DMS153 (cell line): ENCODE measurements at regions not wholly inside any gene's neighbourhood (a gene's known extent, or its start where the extent isn't known, plus 50 kb on each side); places are given as distances from the start of the nearest gene placed in this dataset.
"Not testable (repeated sequence)": the region's sequence is repeated elsewhere in the genome, so short reads cannot be mapped to it uniquely, and the experiment has no call there.

Experiments used
- DNase-seq: peaks from one replicate; lab custom pipeline; 2025; lab: John Stamatoyannopoulos, UW

DNA sequence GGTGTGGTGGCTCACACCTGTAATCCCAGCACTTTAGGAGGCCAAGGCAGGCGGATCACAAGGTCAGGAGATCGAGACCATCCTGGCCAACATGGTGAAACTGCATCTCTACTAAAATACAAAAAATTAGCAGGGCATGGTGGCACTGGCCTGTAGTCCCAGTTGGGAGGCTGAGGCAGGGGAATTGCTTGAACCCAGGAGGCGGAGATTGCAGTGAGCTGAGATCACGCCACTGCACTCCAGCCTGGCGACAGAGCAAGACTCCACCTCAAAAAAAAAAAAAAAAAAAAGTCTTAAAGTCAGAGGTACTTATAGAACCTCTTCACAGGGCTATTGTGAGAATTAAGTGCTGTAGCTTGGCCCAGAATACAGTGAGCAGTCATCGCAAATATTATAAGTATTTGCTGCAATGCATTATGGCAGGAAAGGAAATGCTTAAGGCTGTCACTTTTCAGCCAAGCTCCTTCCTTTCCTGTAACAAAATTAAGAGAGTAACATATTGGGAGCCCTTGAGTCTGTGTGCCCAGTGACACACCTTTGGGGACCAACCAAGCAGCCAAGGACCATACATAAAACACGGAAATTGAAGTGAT lies 110.9 kb upstream of the HAND1 start:
- not testable (repeated sequence) for DNase-seq

DNA sequence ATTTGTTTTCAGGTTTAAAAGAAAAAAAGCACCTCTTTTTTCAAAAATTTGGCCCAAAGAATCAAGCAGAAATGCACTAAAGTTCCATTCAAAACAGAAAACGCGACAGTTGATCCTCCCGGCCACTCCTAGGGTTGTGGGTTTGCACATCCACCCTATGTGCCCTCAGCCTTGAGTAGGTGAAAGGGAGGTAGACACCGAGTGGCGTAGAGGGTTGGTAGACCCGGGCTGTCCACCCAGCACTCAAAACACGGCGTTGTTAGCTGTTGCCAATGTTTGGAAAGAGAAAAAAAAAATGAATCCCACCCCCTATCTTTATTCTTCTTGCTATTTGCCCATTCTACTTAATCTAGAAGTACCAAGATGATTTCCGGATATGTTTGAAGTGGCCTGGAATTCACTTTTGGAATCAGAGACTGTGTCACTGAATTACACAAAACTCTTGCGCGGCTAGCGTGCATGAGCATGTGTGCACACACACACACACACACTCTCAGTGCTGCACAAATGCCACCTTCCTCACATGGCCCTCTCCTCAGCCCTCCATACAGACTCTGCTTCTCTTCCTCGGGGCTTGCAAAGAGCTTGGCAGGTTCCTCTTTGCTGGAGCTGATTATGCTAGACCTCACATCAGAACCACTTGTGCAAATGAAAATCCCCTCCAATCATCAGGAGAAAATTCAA lies 110.2 kb upstream of the HAND1 start:
- DNase-seq: no peak

DNA sequence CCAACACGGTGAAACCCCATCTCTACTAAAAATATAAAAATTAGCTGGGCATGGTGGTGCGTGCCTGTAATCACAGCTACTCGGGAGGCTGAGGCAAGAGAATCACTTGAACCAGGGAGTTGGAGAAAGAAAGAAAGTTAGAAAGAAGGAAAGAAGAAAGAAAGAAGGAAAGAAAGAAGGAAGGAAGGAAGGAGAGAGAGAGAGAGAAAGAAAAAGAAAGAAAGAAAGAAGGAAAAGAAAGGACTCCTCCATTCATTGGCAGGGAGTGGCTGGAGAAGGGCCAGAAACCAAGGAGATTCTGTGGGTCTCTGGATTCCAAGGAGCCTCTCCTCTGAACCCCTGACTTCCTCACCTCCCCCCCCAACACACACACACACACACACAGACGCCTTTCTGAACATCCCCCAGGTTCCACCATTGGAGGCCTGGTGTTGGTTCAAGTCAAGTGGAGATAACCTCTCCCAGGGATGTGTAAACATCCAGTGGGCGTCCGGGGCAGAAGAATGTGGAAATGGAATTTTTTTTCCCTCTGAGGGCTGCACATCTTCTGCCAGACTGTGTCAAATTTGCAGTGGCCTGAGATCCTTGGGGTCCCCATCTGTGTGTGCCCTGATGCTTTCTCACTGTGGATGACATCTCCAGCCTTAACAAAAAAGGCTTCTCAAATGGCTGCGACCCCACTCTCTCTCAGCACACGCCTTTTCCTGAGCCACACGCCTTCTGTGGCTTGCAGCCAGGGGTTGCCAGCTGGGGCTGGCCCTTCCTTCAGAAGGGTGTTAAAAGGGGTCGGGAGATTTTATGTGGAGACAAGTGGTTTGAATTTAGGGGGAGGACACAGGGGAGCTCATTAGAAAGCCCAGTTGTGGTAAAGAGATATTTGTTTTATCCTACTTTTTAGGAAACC lies 109.3 kb upstream of the HAND1 start:
- DNase-seq: no peak

DNA sequence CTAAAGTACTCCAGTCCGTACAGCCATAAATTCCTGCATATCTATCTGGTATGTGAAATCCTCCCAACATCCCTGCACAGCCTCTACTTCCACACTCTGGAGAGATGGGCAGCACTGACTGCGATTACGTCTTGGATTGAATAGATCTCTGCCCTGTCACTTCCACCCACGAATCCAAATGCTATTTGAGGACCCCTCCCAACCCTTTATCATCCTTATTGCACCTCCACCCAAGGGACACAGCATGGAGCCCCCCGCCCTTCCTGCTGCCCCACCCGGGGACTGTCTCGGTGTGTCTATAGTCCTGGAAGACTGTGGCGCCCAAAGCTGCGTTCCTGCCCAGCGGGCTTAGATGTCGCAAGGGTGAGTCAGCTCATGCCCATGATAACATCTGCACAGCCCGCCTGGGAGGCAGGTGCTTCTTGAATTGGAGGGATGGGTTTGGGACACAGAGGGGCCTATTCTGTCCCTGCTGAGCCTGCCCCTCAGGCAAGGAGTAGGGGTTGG lies 105.7 kb upstream of the HAND1 start:
- DNase-seq: no peak

DNA sequence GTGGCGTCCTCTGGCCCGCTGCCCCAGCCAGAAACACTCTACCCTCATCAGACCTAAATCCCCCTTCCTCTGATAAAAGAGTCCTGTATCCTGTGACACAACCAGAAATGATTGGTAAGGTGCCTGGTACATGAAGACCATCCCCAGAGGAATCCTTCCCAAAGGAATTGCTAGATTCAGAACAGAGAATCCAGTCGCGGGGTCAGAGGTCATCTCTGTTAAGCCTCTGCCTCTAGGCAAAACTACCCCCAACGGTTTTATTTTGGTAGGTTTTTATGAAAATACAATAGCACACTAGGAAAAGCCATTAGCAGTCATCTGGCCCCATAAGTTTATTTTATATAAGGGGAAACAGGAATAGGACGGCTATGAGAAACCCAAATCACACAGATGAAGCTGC lies 102.4 kb upstream of the HAND1 start:
- no peak for DNase-seq

DNA sequence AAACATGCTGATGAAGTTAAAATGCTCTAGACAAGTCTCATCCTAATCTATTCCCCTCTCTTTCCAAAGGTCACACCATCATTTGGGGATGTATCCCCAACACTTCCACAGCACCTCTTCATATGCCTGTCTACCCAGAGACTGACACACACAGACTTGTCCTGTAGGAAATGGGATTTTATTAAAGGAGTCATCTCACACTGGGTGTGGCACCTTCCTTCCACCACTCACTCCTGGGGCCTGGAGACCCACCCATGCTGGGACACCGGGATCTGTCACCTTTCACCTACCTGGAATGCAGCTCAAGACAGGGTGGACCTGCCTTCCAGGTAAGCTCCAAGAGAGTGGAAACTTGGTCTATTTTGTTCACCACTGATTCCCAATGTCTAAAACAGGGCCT lies 99.4 kb upstream of the HAND1 start:
- DNase-seq: no peak

DNA sequence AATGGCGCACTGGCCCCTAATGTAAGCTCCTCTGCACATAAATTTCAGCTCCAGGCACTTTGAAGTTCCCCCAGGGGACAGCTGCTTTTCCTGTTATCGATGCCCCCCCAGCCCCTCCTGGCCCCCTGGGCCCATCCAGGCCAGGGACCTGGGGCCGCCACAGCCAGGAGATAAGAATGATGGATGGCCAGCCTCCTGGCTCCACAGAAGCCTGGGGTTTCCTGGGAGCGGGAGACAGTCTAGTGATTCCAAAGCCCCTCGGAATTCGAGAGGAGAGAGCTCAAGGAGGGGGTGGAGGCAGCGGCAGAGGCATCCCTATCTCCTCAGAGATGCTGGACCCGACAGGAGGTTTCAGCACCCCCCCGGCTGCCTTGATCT lies 98.4 kb upstream of the HAND1 start:
- DNase-seq: no peak

DNA sequence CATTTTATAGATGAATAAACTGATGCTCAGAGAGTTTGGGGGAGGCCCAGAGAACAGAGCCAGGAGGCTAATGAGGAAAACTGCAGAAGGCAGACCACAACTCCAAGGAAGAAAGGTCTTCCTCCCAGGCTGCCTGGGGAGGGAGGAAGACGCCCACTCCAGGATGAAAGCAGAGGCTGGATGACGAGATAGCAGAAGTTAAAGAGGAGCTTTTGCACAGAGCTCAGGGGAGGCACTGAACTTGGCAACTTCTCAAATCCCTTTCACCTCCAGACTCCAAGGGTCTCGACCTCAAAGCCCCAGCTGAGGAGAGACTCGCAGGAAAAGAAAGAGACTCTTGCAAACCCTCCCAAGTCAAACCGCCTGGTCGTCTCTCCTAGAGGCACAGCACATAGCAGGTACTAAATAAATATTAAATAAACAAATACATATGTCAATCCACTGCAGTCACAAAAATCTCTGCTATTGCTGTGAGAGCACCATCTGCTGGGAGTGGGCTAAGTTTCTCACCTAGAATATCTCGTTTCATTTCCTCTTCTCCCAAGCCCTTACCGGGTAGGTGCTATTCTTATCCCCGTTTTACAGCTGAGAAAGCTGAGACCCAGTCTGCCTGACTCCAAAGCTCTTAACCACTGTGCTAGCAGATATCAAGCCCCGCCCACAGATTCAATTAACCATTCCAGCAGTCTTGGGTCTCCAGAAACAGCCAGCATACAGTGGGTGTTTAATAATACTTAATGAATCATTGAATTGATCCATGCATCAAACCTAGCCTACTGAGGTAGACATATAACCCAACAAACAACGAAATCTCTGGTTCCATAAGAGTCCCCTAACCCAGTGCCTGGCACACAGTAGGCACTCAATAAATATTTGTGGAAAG lies 97.8 kb upstream of the HAND1 start:
- DNase-seq: no peak

DNA sequence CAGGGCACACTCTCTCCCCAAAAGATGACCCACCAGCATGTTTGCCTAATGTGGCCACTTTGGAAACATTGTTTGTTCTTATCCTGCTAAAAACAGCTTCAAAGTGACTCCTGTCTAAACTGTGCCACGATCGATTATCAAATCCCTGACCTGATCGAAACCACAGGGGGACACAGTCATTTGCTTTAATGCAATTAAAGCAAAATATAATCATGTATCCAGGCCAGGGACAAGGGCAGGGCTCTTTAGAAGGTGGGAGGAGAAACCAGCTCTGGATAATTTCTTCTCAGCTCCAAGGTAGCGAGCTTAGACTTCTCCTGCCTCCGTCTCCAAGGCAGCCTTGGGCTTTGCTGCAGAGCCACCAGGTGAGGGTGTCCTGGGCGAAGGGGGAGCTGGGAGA lies 95.0 kb upstream of the HAND1 start:
- no peak for DNase-seq

DNA sequence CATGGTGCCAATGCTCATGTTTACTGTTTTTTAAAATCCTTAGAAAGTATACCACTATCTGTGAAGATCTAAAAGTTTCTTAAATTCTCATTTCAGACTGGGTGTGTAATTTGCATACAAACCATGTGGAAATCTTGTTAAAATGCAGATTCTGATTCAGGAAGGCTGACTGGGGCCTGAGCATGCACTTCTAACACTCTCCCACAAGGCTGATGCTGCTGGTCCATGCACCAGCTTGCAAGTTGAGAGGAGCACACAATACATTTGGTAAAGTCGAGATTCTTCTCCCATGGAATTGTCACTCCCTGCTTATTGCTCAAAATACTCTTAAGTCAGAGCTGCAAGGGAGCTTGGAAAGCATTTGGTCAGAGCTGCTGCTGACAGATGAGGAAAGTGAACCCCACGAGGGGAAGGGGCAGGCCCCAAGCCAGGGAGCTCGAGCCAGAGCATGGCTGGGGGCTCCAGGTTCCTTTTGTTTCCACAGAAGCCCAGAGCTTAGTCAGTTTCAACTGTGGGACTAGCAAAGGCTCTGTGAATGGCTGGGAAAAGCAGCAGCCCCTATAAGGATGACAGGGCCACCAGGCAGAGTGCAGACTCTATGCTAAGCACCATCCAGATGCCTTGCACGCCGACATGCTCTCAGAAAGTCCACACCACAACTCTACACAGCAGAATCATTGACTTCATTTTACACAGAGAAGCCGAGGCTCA lies 93.5 kb upstream of the HAND1 start:
- DNase-seq: no peak

DNA sequence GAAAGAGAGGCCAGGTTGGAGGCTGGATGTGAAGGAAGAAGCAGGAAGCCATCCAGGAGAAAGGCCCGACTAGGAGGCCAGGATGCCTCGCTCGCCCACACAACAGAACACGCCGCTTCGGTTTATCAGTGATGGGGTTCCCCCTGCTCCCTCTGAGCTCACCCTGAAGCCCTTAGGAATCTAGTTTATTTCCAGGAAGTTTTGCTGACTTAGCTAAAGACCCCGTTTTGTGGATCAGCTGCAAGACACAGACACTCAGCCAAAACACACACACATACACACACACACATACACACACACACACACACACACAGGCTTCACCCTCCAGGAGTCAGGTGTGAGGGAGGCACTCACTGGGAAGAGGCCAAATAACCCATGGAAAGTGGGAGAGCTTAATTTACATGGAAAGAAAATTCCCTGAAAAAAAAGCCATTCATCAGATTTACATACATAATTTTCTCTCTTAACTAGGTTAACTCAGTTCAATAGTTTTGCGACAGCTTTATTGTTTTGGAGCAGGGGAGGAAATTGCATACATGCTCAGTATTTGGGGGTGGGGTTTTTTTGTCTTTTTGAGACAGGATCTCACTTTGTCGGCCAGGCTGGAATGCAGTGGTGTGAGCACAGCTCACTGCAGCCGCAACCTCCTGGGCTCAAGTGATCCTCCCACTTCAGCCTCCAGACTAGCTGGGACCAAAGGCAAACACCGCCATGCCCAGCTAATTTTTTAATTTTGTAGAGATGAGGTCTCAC lies 92.7 kb upstream of the HAND1 start:
- no peak for DNase-seq

DNA sequence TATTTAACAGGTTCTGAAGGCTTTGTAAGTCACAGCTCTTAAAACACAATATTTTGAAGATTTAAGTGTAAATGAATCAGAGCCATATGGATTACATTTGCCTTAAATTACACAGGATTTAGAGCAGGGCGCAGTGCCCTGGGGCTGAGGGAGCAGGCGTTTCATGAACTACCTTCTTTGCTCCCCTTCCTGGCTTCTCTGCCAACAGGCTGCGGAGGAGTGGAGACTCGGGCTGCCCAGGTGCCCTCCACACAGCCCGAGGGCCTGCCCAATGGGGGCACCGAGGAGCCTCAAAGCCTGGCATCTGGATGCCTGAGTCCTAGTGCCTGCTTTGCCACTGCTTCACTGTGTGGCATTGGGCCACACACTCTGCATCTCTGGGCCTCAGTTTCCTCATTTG lies 90.6 kb upstream of the HAND1 start:
- DNase-seq: no peak

DNA sequence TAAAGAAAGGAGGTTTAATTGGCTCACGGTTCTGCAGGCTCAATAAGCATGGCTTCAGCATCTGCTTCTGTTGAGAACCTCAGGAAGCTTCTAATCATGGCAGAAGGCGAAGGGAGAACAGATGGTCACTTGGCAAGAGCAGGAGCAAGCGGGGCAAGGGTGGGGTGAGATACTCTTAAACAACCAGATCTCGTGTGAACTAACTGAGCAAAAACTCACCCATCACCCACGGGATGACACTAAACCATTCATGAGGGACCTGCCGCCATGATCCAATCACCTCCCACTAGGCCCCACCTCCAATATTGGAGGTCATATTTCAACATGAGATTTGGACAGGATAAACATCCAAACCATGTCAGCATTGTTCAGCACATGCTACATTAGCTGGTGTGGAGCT lies 89.1 kb upstream of the HAND1 start:
- no peak for DNase-seq

DNA sequence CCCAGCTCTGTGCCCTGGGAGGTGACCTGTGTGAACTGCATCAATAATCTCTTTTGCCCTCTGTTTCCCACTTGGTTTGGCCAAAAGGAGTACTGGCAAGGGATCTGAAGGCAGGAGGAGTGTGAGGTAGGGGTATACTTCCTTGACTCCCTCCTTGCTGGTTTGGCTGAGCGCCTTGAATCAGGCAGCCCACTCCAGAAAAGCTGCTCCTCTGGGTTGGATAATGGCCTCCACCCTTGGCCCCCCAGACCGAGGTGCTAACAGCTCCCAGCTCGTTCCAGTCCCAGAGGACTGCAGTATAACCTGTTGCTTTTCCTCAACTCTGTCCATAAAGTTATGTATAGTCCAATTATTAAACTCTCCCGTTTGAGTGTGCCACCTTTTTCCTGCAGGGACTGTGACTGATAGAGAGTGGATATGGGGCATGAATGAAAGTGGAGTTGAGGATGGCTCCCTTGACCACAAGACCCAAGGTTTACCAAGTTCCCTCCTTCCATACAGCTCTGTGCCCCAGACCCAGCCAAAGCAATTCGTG lies 88.2 kb upstream of the HAND1 start:
- no peak for DNase-seq

DNA sequence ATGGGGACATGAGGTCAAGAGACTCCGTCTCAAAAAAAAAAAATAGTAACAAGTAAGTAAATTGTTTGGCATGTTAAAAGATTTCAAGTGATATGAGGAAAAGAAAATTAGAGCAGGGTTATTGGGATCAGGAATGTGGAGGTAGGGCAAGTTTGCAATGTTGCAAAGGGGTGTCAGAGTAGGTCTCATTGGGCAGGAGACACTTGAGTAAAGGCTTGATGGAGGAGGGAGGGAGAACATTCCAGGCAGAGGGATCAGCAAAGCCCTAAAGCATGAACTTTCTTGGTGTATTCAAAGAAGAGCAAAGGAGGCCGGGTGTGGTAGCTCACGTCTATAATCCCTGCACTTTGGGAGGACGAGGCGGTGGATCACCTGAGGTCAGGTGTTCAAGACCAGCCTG lies 87.1 kb upstream of the HAND1 start:
- no peak for DNase-seq

DNA sequence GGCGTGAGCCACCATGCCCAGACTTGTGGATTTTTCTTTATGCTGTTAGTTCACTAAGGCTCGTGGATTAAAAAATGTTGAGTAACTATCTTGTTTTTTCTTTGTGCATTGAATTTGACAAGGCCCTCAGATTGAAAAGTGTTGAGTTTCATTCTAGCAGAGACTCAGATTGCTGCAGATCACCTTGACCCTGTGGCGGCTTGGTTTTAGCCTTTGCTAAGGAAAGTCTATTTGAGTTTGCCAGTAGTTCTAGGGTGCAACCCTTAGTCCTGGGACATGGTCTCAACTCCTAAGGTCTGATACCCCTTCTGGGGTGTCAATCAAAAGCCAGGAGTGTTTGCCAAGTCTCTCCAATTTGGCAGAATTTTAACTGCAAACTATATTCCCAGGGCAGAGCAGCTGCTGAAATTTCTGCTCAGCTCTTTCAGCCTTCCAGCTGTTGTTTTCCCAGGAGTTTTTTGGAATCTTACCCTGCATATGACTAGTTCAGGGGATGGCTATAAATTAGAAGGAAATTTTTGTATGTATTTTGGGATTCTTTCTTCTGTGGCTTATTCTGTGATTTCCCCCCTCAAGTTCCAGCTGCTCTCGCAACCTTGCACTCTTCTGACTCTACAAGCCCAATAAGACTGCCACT lies 84.3 kb upstream of the HAND1 start:
- no peak for DNase-seq

DNA sequence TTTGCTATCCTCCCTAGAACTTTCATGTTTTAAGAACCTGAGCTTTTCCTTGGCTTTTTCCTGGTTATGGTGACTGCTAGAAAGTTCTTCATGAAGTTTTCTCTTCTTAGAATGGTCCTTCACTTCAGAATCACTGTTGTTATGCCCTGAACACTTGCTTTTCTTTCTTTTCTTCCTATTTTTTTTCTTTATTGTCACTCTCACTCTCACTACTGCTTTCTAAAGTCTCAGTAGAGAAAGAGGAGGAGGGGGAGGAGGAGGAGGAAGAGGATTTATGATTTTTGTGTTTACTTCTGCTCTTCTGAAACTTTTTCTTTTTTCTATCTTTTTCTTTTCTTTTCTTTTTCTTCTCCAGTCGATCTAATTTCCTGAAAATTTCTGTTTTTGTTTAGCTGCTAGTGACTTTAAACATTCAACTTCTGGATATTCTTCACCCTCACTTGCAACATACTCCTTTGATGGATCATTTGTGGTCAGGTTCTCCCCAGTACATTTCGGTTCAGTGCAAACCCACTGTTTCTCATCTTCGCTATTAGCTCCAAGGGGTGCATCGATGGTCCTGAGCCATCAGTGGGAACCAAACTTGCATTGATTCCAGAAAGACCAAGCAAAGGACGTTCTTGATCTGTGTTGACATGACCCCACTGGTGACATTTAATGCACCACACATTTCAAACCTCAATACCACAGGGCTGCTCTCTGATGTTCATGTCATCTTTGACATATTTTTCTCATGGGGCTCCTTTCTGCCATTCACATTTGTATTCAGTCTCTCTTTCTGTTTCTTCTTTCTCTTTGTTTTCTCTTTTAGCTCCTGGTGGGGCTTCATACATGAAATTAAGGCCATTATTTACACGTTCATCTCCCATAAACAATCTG lies 81.6 kb upstream of the HAND1 start:
- no peak for DNase-seq

DNA sequence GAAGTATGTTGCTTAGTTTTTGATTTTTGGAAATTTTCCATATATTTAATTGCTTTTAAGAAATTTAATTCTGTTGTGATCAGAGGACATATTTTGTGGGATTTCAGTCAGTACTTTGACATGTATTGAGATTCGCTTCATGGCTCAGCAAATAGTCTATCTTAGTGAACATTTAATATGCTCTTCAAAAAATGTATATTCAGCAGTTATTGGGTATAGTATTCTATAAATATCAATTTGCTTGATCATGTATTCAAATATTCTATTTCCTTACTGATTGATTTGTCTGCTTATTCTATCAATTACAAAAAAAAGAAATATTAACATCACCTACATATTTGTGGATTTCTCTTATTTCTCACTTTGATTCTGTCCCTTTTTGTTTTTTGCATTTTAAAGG lies 79.5 kb upstream of the HAND1 start:
- no peak for DNase-seq

DNA sequence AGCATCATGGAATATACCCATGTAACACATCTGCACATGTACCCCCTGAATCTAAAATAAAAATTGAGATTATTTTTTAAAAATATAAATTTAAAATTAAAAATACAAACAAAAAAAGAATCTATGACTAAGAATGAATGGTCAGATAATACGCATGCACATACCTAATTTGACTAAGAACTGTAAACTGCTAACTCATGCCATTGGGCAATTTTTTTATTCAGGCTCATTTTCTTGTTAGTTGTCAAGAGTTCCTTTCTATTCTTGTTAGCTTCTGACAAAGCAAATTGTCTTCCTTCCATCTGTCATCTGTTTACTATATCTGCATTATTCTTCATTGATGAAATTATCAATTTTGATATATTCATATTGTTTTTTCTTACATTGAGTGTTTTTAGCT lies 69.5 kb upstream of the HAND1 start:
- DNase-seq: no peak
